Glomerular visceral epithelial cell (primary cell): ENCODE measurements at regions not wholly inside any gene's neighbourhood (a gene's known extent, or its start where the extent isn't known, plus 50 kb on each side); places are given as distances from the start of the nearest gene placed in this dataset.

ENCODE experiments used
- DNase-seq: peaks from one replicate; pipeline ENCODE4 v3.0.0-alpha.2; 2016; ENCODE audit errors: extremely low spot score

DNA sequence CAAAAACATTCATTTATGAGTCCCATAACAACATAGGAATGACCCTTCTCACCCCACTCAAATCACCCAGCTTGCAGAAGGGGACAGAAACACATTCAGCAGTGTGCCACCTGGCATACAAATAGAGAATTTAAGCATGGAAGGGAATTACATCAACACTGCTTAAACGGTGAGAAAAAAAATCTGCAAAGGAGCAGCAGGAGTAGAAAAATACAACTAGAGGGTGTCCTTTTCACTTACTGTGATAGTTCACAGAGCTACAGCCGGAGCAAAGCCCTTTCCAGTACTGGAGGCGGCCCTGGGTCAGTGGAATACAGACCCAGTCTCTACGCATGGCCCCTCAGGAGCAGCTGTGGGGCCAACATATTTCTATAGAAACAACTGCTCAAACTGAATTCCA lies 764.3 kb upstream of the ARGLU1 start:
- no peak for DNase-seq

DNA sequence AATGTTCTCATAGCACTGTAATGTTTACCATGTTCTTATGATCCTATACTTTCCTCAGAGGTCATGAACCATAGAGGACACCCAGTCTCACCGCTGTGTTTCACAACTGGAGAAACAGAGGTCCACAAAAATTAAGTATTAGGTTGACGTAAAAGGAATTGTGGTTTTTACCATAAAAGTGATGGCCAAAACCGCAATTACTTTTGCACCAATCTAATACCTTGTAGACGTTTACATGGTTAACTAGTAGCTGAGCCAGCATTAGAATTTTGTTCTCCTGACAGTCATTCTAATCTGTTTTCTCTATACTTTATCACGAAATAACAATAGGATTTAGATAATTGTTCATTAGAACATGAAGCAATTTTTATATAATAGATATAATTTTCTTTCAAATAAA lies 763.4 kb upstream of the ARGLU1 start:
- DNase-seq = no peak

DNA sequence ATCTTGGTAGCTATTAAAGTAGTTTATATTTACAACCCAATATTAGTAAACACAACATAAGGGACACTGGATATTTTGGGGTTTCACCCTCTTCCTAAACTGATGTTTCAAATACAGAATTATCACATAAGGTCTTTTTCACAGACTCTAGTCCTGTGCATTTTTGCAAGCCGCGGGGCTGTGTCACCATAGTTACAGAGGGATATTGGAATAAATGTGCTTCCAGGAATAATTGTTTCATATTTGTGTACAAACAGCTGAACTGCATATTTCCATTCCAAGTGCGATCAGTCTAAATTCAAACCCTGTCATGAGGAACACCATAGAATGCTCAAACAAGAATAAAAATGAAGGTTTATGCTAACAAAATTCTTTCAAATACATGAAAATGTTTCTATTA lies 762.5 kb upstream of the ARGLU1 start:
- DNase-seq = no peak

DNA sequence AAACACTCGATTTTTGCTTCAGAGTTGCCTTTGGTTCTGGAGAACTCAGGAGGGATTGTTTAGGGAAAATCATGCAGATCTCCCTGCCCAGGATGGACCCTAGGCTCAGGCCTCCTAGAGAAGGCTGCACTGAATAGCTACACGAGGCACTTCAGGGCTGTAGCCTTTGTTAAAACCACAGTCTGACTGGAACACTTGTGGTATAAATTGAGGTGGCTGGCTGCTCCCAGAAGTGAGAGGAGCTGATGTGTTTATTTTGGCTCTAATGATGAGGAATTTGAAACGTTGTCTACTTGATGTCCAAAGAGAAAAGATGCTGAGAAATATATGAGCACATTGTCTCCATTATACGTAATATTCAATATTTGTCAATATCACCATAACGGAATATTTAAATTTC lies 762.1 kb upstream of the ARGLU1 start:
- DNase-seq = peak; percentile 30

DNA sequence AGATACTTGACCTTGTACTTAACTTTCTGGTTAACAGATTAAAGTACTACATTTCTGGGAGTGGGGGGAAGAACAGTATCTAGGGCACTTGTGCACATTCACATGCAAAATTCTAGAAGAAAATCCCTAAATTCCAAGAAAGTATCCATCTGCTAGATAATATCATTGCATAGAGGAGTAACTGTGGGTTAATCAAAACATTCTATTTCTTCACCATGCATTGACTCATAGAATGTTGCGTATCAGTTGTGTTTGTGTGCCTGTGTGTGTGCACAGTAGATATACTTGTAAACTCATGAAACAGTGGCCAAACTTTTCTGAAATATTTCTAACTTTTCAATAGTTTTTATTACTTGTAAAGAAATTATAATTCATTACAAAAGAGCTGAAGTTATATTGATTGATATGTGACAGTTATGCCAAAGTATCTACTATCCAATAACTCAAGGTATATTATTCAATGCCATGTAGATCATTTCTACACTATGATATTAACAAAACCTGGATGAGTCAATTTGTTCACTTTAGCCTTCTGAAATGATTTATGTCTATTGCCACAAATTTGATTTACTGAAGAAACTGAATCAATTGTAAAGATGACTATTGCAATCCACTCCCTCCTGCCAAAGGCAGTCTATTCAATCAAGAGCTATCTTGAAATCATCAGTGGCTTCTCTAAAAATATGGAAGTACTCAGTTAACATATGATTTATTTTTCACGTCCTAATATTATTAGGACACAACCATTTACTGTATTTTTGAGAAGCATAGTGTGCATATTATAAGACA lies 756.7 kb upstream of the ARGLU1 start:
- no peak for DNase-seq

DNA sequence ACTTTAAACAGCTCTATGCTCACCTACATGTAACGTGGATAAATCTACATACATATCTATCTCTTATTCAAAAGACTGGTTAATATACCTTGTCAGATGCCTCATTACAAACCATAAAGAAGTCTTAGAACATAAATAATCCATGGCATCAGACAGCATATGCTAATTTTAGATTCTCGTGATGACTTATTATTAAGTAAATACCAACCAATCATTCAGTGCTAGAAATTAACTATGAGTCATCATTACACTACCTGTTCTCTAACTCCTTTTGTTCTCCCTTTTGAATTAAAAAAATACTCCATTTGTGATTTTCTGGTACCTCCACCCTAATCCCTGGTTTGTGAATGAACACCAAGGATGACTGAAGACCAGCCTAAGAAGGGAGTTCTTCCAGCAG lies 754.3 kb upstream of the ARGLU1 start:
- no peak for DNase-seq

DNA sequence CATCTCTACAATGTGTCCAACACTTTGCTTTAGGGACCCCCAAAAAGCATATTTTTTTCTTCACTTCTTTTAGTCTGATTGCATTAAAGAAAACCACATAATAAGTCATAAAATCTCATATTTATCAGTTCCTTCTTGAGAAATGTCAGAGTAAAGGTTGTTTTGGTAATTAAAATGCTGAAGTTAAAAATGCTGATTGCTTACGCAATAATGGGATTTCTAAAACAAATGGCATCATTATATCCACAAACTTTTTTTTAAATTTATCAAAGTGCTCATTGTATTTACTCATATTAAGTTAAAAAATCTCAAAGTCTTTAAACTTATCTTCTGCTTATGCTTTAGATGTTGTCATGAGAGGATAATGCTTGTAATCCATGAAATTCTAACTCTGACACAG lies 737.2 kb upstream of the ARGLU1 start:
- DNase-seq = no peak

DNA sequence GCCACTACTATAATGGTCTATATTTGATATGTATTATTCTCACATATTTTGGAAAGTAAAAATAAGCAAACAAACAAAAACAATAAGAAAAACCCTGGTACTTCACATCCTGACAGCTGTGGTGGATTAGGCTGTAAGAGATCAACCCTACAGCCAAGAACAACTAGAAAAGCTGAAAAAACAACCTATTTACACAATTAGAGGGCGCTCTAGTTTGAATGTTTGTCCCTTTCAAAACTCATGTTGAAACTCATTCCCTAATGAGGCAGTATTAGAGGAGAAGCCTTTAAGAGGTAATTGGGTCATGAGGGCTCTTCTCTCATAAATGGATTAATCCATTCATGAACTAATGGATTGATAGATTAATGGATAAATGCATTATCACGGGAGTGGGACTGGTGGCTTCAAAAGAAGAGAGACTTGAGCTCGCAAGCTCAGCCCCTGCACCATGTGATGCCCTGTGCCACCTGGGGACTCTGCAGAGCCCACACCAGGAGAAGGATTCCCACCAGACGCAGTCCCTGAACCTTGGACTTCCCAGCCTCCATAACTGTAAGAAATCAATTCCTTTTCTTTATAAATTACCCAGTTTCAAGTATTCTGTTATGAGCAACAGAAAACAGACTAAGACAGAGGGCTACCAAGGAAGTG lies 733.9 kb upstream of the ARGLU1 start:
- DNase-seq = no peak

DNA sequence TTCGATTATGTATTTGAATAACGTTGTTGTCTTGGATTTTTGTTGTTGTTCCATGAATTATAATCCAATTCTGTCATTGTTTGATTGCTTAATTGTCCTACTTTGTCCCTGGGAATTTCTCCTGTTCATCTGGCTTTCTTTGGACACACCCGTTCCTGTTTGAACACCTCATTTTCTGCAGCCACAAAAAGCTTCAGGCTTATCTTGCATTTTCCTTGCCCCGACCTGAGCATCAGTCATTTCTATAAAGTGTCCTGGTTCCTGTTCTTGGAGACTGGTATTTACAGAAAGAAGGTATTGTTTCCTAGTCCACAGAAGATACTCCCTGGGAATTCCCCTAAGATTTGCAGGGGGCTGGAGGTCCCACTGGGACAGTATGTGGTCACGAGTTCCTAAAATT lies 731.8 kb upstream of the ARGLU1 start:
- no peak for DNase-seq

DNA sequence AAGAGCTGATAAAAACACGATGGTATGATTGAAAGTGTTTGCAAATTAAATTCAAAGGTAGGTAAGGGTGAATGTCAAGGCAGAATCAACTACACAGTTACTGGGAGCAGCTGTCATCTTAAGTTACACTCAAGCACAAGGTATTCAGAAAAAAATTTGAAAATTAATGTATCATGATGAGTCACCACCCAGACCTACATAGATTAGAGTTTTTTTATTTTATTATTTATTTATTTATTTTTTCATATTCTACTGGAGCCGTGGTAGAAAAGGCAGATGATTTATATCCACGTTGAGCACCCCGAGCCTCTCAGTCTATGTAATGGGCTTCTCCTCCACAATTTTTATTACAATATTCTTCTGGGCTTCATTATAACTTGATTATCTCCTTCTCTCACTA lies 728.9 kb upstream of the ARGLU1 start:
- DNase-seq = no peak

DNA sequence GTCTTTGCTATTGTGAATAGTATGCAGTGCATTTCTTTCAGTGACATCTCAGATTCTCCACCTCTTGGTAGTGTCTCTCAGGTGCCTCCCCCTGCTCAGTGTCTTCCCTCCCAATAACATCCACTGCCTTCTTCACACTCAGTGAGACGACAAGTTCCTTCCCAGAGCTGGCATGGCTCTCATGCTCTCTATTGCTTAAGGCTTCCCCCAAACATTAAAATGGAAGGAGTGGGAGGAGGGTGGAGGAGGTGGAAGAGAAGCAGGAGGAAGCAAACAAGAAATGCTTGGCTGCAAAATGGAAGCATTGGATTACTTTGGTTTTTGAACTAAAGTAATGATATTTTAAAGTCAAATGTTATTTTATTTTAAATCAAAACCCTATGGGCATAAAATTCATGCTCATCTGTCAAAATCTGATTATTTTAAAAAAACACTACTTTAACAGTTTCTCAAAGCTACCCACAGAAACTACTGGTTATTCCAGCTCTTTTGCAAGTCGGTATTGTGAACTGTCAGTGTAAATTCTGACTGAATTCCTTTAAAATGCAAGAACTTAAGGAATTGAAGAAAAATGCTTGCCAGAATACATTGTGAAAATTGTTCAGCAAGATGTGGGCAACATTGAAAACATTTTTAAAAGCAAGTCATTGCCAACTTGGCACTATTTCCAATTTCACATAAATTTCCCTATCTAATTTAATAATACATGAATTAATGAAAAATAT lies 727.6 kb upstream of the ARGLU1 start:
- DNase-seq = no peak

DNA sequence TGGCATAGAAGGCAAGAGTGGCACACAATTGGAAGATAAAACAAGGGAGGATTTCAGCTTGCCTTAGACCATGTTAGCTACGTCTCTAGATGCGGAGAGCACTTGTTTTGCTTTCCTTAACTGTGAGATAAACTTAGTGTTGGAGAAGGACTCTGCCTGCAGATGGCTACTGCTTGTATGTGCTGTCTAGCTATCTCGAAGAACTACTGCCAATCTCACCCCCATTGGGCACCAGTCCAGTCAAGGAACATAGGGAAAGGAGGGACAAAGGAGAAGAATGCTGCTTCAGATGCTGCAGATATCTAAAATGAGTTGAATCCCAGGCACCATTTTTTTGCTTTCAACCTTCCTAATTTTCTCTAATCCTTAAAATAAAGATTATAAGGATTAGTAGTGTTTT lies 726.0 kb upstream of the ARGLU1 start:
- no peak for DNase-seq

DNA sequence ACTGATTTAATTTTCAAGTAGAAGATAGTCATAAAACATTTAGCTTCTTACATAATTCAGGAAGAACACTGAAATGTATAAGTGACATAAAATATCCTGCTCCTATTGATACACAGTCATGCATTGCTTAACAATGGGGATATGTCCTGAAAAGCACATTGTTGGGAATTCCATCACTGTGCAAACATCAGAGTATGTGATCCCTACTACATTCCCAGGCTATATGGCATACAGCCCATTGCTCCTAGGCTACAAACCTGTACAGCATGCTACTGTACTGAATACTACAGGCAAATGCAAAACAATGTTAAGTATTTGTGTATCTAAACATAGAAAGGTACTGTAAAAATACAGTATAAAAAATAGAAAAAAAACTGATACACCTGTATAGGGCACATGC lies 723.9 kb upstream of the ARGLU1 start:
- no peak for DNase-seq

DNA sequence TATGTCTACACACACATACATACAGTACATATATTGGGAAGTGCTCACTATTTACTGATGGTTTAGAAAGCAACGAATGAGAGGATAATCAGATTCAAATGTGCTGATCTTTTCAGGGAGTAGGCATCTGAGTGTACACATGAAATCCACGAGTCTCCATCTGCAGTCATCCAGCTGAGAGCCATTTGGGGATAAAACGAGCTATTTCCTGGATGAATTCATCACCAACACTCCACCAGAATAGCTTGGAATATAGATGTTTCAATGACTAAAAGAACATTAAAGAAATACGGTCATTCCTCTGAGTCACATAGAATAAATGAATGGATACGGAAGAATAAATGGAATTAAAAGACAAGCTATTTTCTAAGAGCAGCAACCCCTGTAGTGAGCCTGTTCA lies 721.6 kb upstream of the ARGLU1 start:
- DNase-seq = no peak

DNA sequence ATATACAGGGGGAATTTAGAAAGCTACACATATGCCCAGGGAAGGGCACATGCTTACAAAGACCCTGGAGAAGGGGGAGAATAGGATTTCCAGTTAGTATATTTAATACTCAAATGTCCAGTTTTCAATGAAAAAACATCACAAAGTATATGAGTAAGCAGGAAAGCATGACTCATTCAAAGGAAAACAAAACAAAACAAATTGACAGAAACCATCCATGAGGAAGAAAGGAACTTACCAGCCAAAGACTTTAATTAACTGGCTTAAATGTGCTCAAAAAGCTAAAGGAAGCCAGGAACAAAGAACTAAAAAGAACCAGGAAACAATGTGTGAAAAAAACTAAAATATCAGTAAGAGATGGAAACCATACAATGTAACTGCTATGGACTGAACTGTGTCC lies 716.2 kb upstream of the ARGLU1 start:
- no peak for DNase-seq

DNA sequence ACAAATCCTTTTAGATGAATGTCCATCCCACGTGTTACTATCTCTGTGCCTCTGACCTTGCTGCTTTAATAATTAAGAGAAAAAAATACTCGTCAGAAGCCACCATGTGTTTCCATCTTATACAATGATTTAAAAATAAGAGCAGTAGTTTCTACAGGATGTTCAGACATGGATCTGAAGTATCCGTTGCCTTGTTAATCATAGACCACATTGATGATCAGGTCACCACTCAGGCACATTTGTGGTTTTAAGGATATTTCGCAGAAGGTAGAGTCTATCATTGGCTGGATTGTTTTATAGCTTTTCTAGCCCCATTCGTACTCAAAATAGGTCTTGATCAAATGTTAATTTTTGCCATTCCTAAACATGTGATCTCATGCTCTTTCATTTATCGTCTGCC lies 710.0 kb upstream of the ARGLU1 start:
- DNase-seq = no peak

DNA sequence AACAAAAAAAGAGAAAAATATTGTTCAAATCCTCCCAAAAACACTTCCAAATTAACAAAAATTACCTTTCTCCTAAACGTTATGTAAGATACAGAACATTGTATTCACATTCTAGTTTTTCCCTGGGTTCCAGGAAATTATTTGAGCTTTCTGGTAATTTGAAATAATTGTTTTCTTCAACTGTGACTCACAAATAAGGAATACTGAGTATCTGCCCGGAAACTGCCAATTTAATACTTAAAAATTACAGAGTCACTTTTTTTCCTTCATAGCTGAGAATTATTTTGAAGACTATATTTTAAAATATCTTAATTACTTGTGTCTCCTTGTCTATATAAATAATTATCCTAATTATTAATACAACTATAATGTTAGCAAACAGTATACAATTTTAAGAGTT lies 709.0 kb upstream of the ARGLU1 start:
- no peak for DNase-seq

DNA sequence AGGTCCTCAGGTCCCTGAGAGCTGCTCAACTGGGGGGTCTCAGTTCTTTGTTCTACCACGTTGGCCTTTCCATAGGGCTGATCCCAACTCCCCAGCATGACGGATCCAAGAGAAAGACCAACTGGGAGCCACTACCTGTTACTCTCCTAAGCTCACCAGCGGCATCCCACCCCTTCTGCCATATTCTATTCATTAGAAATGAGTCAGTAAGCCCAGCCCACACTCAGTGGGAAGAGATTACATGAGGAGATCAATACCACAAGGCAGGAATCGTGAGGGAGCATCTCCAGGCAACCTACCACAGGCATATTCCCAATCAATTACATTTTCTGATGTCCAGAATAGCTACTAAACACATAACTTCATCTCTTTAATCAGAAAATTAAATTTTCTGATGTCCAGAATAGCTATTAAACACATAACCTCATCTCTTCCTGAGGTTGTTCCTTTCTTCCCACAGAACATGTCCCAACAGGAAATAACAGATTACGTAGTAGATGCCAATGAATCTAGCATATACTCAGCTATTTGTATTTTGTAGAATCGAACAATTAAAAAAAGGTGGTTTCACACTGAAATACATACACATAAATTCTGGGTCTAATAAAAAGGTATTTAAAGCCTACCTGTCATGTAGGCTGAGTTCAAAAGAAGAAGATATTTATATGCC lies 708.1 kb upstream of the ARGLU1 start:
- no peak for DNase-seq

DNA sequence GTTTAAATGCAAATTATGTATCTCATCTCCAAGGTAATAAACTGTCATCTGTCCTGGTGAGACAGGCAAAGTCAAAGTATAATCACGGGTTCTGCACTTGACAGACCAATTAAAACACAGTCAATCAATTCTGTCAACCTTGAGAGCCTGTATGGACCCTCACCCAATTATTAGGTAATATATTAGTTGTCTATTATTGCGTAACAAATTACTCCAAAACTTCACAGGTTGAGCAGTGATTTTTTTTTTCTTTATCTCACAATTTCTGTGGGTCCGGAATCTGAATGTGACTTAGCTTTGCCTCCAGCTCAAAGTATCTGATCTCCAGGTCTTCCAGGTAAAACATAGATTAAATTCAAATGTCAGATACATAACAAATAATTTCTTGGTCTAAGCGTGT lies 707.4 kb upstream of the ARGLU1 start:
- no peak for DNase-seq

DNA sequence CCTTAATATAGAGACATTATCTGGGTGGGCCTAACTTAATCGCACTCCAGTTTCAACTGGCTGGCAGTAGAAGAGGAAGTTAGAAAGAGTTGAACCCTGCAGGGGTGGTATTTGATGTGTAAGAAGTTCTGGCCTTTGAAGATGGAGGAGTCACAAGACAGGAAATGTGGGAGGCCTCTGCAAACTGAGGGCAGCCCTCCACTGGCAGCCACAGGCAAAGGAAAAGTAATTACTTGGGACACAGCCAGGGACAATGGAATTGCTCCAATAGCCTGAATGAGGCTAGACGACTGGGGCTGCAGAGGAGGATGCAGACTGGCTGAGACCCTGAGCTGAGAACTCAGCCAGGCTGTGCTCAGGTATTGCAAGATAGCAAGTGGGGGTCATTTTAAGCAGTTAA lies 703.3 kb upstream of the ARGLU1 start:
- DNase-seq = peak; percentile 39

DNA sequence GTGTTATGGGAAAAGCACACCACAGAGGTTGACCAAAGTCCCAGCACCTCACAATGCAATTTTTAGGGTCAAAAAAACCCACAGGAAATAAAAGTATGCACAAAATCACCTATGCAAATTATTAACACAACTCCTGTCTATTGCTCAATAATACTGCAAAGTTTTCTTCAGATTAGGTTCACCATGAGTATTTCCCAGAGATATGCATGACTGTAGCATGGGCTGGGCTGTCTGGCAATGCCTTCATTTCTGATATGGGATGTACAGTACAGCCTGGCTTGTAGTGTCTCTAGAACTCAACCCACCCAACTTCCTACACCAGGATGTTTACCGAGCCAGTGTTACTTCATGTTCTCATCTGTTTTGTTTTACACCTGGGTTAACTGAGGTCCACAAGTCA lies 698.7 kb upstream of the ARGLU1 start:
- DNase-seq = no peak

DNA sequence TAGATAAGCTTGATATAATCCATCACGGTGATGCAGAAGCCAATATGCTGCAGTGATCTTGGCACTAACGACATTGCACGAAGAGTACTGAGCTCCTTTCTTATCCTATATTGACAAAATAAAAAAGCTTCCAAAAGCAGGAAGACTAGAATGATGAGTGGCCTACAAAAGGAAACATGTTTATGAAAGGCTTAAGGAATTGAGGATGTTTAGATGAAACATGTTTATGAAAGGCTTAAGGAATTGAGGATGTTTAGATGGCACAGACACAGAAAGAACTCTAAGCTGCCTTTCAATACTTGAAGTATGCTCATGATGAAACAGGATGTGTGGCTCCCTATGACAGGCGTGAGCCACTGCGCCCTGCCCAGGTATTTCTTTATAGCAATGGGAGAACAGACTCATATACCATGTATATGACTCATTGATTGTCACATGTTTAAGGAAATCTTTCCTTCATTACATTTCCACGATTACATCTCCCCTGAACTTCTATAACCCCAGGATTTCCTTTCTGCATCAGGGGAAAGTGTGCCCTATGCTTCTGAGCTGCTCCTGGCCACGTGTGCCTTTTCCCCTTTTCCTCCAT lies 690.8 kb upstream of the ARGLU1 start:
- no peak for DNase-seq
